Stimulated activated CD8-positive, alpha-beta memory T cell treated with anti-CD3 and anti-CD28 coated beads, Interleukin-7, amount 100 ng/mL, for 1 hour (primary cell): ENCODE measurements at regions not wholly inside any gene's neighbourhood (a gene's known extent, or its start where the extent isn't known, plus 50 kb on each side); places are given as distances from the start of the nearest gene placed in this dataset.
"Not testable (repeated sequence)": the region's sequence is repeated elsewhere in the genome, so short reads cannot be mapped to it uniquely, and the experiment has no call there.

Experiments used
- DNase-seq, 2 donors: peaks; one replicate each; pipeline ENCODE4 v3.0.0-alpha.2; 2020; ENCODE audit warnings: low read depth in 2 of 2

DNA sequence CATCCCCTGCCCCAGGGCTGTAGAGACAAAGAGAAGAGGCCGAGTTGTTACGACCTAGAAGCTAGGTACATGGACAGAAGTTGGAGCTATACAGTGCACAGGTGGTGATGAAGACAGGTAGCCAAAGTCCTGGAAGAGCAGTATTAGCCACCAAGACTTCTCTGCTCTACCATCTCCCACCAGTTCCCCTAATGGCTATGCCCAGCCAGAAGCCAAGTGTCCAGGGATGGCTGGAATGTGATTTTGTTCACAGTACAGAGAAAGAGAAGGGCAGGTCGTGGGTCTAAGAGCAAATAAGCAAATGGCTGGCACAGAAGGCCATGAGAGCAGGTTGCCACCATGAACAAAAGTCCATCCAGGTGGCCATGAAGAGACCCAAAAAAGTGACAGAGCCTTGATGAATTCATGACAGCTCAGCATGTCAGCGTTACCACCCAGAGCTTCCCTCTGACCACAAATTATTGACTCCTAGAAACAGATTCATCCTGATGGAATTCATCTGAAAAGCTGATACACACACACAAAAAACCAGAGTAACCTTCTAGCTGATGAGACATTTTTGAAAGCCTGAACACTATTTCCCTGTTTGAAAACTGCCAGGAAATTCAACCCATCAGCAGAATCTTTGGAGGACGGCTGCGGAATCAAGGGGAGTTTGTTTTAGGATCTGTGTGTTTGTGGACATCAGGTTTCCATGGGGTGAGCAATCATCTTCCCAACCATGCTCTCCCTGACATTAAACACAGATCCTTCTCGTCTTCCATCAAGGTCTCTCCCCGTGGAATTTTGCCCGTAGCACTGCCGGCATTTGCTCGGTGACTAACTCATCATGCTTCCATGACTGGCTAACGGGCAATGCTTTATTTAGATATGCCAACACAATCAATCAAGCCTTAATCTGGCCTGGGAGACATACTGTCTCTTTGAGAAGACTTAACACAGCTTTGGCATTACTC is 906.7 kb upstream of the AUTS2 start:
- no peak for DNase-seq

DNA sequence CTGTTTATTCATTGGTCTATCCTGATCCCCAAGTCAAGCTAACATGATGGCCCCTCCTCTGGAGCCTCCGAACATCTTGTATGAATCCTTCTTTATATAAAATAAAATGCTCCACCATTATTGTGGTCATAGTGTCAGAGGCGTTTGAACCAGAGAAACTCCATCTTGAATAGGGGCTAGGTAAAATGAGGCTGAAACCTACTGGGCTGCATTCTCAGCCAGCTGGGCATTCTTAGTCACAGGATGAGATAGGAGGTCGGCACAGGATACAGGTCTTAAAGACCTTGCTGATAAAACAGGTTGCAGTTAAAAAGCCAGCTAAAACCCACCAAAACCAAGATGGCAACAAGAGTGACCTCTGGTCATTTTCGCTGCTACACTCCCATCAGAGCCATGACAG is 905.8 kb upstream of the AUTS2 start:
- no peak for DNase-seq

DNA sequence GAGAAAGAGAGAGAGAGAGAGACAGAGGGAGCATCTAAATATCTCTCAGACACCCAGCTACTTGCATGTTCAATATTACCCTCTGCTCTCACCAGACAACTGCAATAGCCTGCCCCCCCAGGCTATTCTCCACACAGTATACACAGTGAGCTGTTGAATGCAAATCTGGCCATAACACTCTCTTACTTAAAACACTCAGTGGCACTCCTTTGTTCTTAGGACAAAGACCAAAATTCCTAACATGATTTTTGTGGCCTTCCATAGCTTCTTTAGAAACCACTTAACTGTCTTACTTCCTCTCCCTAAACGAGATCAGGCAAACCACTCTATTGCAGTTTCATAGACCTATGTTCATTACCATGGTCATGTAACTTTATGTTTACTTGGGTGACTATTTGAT is 903.6 kb upstream of the AUTS2 start:
- DNase-seq = no peak

DNA sequence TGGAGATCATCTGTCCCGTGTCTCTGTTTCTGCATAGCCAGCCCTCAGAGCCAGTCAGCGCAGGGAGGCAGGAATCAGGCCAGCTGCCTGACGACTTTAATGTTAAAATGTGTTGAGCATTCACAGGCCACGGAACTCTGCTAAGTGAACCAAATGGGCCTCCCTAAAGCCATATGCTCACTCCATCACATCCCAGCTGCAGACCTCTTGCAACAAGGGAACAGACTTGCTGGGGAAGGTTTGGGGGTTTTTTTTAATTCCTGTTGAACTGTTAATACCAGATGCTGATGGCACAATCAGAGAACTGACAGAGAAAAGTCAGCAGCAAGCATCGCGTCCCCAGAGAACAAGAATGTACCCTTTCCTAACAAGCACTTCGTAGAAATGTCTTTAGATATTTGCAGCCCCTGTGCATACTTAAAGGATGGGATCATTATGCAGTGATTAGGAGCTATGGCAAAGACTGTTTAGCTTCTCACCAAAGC is 900.4 kb upstream of the AUTS2 start:
- DNase-seq = no peak

- DNase-seq = no peak
These were observed 899.1 kb upstream of the AUTS2 start for GRCh38 chr7:68699090-68699711.

GRCh38 chr7:68700414-68700813 is 897.9 kb upstream of the AUTS2 start:
- no peak for DNase-seq

- no peak for DNase-seq
These were observed 892.0 kb upstream of the AUTS2 start for GRCh38 chr7:68706291-68706690.

DNA sequence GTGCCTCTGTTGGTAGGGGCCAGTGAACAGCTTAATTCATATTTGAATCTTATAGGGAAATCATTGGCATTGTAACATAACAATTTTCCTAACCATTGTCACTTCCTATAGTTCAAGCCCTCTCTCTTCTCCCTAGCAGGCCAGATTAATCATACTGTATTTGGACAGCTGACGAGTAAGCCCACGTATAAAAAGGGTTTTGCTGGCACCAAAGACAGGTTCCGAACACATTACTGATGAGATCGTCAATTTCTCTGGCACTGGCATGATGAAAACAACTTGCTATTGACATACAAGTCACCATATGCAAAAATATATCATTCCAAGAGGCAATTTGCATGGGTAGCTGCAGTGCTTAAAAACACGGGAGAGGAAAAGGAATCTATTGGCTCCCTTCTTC is 891.1 kb upstream of the AUTS2 start:
- no peak for DNase-seq

- DNase-seq = no peak
These were observed 890.3 kb upstream of the AUTS2 start for GRCh38 chr7:68707958-68708357.

DNA sequence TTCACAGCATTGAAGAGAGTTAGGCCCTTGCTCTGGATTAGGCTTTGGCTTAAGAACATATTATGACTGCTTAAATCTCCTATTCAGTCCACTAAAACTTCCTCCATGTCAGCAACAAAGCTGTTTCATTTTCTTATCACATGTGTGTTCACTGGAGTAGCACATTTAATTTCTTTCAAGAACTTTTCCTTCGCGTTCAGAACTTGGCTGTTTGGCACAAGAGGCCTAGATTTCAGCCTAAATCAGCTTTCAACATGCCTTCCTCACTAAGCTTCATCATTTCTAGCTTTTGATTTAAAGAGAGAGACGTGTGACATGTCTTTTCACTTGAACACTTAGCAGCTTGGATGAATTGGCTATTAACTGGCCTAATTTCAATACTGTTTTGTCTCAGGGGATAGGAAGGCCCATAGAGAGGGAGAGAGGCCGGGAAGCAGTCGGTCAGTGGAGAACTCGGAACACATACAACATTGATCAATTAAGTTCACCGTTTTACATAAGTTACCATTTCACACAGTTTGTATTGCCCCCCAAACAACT is 885.2 kb upstream of the AUTS2 start:
- DNase-seq = no peak

DNA sequence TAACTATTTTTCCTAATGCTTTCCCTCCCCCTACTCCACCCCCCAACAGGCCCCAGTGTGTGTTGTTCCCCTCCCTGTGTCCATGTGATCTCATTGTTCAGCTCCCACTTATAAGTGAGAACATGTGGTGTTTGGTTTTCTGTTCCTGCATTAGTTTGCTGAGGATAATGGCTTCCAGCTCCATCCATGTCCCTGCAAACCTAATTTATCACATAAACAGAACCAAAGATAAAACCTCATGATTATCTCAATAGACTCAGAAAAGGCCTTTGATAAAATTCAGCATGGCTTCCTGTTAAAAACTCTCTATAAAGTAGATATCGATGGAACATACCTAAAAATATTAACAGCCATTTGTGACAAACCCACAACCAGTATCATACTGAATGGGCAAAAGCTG is 884.1 kb upstream of the AUTS2 start:
- DNase-seq = not testable (repeated sequence)

DNA sequence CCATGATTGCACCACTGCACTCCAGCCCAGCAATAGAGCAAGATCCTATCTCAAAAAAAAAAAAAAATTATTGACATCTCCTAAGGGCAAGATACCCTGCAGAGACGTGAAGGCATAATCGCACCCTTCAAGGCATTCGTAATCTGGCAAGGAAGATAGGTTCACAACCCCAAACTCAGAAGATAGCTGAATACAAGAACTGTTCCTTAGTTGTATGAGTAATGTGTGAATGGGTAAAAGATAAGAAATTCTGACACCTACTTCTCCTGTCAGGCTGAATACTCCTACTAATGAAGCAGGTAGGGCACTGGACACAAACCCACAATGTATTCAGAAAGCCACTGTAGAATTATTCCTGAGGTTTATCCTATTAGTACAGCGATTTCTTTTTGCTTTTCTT is 882.4 kb upstream of the AUTS2 start:
- DNase-seq = no peak

GRCh38 chr7:68717176-68717575 is 881.1 kb upstream of the AUTS2 start:
- no peak for DNase-seq

- no peak for DNase-seq
These were observed 880.2 kb upstream of the AUTS2 start for GRCh38 chr7:68718097-68718551.

DNA sequence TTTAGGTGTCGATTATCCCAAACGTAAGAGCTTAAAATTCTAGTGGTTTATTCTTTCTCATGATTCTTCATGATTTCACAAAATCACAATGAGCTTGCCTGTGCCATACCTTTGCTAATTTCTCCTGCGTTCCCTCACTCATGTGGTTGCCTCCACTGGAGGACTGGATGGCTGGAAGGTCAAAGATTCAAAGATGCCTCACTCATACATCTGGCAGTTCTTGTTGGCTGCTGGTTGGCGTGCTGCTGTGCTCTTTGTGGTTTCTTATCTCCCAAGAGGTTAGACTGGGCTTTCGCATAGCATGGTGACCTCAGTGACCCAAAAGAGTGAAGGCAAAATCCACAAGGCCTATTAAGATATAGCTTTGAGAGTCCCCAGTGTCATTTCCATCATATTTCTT is 877.6 kb upstream of the AUTS2 start:
- no peak for DNase-seq

GRCh38 chr7:68722044-68722443 is 876.2 kb upstream of the AUTS2 start:
- no peak for DNase-seq

DNA sequence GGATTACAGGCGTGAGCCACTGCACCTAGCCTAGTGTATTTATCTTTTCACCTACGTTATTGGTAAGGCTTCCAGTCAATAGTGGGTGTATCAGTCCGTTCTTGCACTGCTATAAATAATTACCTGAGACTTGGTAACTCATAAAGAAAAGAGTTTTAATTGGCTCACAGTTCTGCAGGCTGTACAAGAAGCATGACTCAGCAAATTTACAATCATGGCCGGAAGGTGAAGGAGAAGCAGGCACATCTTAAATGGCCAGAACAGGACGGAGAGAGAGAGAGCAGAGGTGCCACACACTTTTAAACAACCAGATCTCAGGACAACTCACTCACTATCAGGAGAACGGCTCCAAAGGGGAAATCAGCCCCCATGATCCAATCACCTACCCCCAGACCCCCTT is 873.3 kb upstream of the AUTS2 start:
- no peak for DNase-seq

- no peak for DNase-seq
These were observed 872.2 kb upstream of the AUTS2 start for GRCh38 chr7:68725843-68726785.

GRCh38 chr7:68728720-68729119 is 869.6 kb upstream of the AUTS2 start:
- DNase-seq = not testable (repeated sequence)

- DNase-seq = no peak
These were observed 868.9 kb upstream of the AUTS2 start for GRCh38 chr7:68729371-68729770.

- DNase-seq = no peak
These were observed 868.1 kb upstream of the AUTS2 start for GRCh38 chr7:68730194-68730593.

GRCh38 chr7:68730964-68731363 is 867.3 kb upstream of the AUTS2 start:
- no peak for DNase-seq
